ENCODE measurements at regions not wholly inside any gene's neighbourhood (a gene's known extent, or its start where the extent isn't known, plus 50 kb on each side); places are given as distances from the start of the nearest gene placed in this dataset.

DNA sequence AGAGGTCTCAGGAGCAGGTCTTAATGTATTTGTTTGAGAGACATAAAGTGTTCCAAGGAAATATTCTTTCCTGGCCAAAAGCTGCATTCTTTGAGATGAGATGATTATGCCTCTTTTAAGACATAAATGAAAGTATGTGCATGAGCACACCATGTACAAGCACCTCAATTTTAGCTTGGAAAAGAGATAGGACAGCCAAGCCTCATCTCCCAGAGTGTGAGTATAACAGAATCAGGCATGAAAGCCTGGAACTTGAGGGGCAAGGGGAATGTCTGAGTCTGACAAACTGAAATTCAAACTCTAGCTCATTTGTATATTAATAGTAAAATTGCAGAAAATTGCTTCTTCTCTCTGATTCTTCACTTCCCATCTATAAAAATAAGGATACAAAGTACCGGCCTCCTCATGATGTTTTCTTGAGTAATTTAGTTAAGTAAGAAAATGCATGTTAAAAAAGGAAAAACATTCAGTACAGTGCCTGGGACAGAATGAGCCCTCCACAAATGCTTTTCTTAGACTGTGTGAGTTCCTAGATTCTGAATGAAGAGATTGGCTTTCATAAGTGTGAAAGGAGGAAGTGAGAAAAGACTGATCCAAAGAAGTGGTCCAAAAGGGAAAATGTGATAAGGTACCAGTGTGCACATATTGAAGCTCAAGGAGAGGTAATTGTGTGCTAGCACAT lies 1260.9 kb upstream of the SORCS1 start:
- H3K9me3 ChIP-seq: no peaks in the 10 kb centered on the region
- ChIA-PET POLR2A (no interaction called here), CTCF (no interaction called here)
- no peak overlapping the region for H3K4me3 ChIP-seq (ENCODE audit: low read depth, low read length)
- H3K27me3 Mint-ChIP-seq (ENCODE audit: insufficient read depth, unreplicated experiment): peaks cover 3% of the 10 kb centered on the region
- BruUV-seq (replicated peaks): no TSS peak
- H3K4me1 ChIP-seq: no peaks in the 10 kb centered on the region
- H3K36me3 ChIP-seq (ENCODE audit: control insufficient read depth, insufficient read depth, low read length): no peaks in the 10 kb centered on the region
- H3K27ac Mint-ChIP-seq (ENCODE audit: unreplicated experiment): no peak overlapping the region
- H3K36me3 Mint-ChIP-seq (ENCODE audit: insufficient read depth, unreplicated experiment): no peaks in the 10 kb centered on the region
- H3K27me3 ChIP-seq (replicated peaks; ENCODE audit: control insufficient read depth, insufficient read depth, low read length): no peaks in the 10 kb centered on the region
- DNase-seq: no peak
- no peak overlapping the region for H3K4me3 Mint-ChIP-seq (ENCODE audit: unreplicated experiment)
- no peaks in the 10 kb centered on the region for H3K4me1 Mint-ChIP-seq (ENCODE audit: low read depth, unreplicated experiment)
- intact Hi-C loops (cut with micrococcal nuclease; ENCODE audit: unreplicated experiment): no loop called here
- H3K9me3 Mint-ChIP-seq (ENCODE audit: unreplicated experiment): no peaks in the 10 kb centered on the region
- TF ChIP-seq, protein P1, sequence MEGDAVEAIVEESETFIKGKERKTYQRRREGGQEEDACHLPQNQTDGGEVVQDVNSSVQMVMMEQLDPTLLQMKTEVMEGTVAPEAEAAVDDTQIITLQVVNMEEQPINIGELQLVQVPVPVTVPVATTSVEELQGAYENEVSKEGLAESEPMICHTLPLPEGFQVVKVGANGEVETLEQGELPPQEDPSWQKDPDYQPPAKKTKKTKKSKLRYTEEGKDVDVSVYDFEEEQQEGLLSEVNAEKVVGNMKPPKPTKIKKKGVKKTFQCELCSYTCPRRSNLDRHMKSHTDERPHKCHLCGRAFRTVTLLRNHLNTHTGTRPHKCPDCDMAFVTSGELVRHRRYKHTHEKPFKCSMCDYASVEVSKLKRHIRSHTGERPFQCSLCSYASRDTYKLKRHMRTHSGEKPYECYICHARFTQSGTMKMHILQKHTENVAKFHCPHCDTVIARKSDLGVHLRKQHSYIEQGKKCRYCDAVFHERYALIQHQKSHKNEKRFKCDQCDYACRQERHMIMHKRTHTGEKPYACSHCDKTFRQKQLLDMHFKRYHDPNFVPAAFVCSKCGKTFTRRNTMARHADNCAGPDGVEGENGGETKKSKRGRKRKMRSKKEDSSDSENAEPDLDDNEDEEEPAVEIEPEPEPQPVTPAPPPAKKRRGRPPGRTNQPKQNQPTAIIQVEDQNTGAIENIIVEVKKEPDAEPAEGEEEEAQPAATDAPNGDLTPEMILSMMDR (IDR thresholded peaks at IDR 0.05; ENCODE audit: insufficient read depth in 1 of 2, low read depth in 1 of 2, low read length in 1 of 2, severe bottlenecking in 1 of 2, unreplicated experiment in 1 of 2): no peak

- H3K27me3 Mint-ChIP-seq (ENCODE audit: insufficient read depth, unreplicated experiment): peaks cover 3% of the 10 kb centered on the region
- H3K36me3 ChIP-seq (ENCODE audit: control insufficient read depth, insufficient read depth, low read length): no peaks in the 10 kb centered on the region
- H3K9me3 ChIP-seq: no peaks in the 10 kb centered on the region
- no peaks in the 10 kb centered on the region for H3K9me3 Mint-ChIP-seq (ENCODE audit: unreplicated experiment)
- no peak for DNase-seq
- no peak overlapping the region for H3K4me3 Mint-ChIP-seq (ENCODE audit: unreplicated experiment)
- H3K27ac Mint-ChIP-seq (ENCODE audit: unreplicated experiment): no peak overlapping the region
- no peaks in the 10 kb centered on the region for H3K27me3 ChIP-seq (replicated peaks; ENCODE audit: control insufficient read depth, insufficient read depth, low read length)
- H3K4me3 ChIP-seq (ENCODE audit: low read depth, low read length): no peak overlapping the region
- no peaks in the 10 kb centered on the region for H3K4me1 ChIP-seq
- POLR2A ChIA-PET: no interaction called here
- CTCF ChIA-PET: no interaction called here
- intact Hi-C loops (cut with micrococcal nuclease; ENCODE audit: unreplicated experiment): no loop called here
- no TSS peak for BruUV-seq (replicated peaks)
- H3K4me1 Mint-ChIP-seq (ENCODE audit: low read depth, unreplicated experiment): no peaks in the 10 kb centered on the region
- TF ChIP-seq, protein P1 (IDR thresholded peaks at IDR 0.05; ENCODE audit: insufficient read depth in 1 of 2, low read depth in 1 of 2, low read length in 1 of 2, severe bottlenecking in 1 of 2, unreplicated experiment in 1 of 2): no peak
- H3K36me3 Mint-ChIP-seq (ENCODE audit: insufficient read depth, unreplicated experiment): no peaks in the 10 kb centered on the region
Observed at GRCh38 chr10:108424656-108425055, 1260.2 kb upstream of the SORCS1 start.

DNA sequence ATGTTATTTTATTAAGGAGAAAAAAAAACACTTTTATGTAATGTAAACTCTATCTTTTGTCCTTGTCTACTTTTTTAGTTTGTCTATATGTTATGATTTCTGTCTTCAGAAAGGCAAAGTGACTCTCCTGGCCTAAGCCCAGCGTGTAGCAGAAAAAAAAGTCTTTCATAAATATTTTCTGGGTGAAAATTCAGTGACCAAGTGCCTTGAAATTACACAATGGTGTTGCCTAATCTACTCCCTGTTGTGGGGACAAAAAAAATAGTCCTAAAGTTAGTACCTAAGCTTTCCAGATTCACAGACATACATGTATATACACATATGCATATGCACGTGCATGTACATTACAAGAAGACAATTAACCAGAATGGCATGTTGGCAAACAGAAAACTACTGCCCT lies 1257.8 kb upstream of the SORCS1 start:
- Mint-ChIP-seq H3K4me3 (ENCODE audit: unreplicated experiment) (no peak overlapping the region), H3K27ac (ENCODE audit: unreplicated experiment) (no peak overlapping the region), H3K4me1 (ENCODE audit: low read depth, unreplicated experiment) (no peaks in the 10 kb centered on the region), H3K27me3 (ENCODE audit: insufficient read depth, unreplicated experiment) (peaks cover 3% of the 10 kb centered on the region), H3K36me3 (ENCODE audit: insufficient read depth, unreplicated experiment) (no peaks in the 10 kb centered on the region), H3K9me3 (ENCODE audit: unreplicated experiment) (no peaks in the 10 kb centered on the region)
- H3K27me3 ChIP-seq (replicated peaks; ENCODE audit: control insufficient read depth, insufficient read depth, low read length): no peaks in the 10 kb centered on the region
- no TSS peak for BruUV-seq (replicated peaks)
- H3K9me3 ChIP-seq: no peaks in the 10 kb centered on the region
- CTCF ChIA-PET: no interaction called here
- TF ChIP-seq, protein P1 (IDR thresholded peaks at IDR 0.05; ENCODE audit: insufficient read depth in 1 of 2, low read depth in 1 of 2, low read length in 1 of 2, severe bottlenecking in 1 of 2, unreplicated experiment in 1 of 2): no peak
- no peaks in the 10 kb centered on the region for H3K36me3 ChIP-seq (ENCODE audit: control insufficient read depth, insufficient read depth, low read length)
- no peak for DNase-seq
- POLR2A ChIA-PET: no interaction called here
- no peak overlapping the region for H3K4me3 ChIP-seq (ENCODE audit: low read depth, low read length)
- intact Hi-C loops (cut with micrococcal nuclease; ENCODE audit: unreplicated experiment): no loop called here
- no peaks in the 10 kb centered on the region for H3K4me1 ChIP-seq
